ENCODE measurements at regions not wholly inside any gene's neighbourhood (a gene's known extent, or its start where the extent isn't known, plus 50 kb on each side); places are given as distances from the start of the nearest gene placed in this dataset.
A peak's percentile ranks its signal among the peaks of the same experiment; 100 is the strongest.
"Not testable (repeated sequence)": the region's sequence is repeated elsewhere in the genome, so short reads cannot be mapped to it uniquely, and the experiment has no call there.

GRCh38 chr6:85948481-85948880, 305.8 kb upstream of the SYNCRIP start:
- DNase-seq (ENCODE audit: low spot score): no peak

GRCh38 chr6:85945459-85946185, 302.9 kb upstream of the SYNCRIP start:
- DNase-seq (ENCODE audit: low spot score): no peak

GRCh38 chr6:85944776-85945175, 302.1 kb upstream of the SYNCRIP start:
- no peak for DNase-seq (ENCODE audit: low spot score)

GRCh38 chr6:85942844-85943243, 300.2 kb upstream of the SYNCRIP start:
- no peak for DNase-seq (ENCODE audit: low spot score)

GRCh38 chr6:85936916-85937315, 294.2 kb upstream of the SYNCRIP start:
- DNase-seq (ENCODE audit: low spot score): no peak

GRCh38 chr6:85923013-85923430, 280.3 kb upstream of the SYNCRIP start:
- DNase-seq (ENCODE audit: low spot score): peak; percentile 71

- DNase-seq (ENCODE audit: low spot score): no peak
Measured at GRCh38 chr6:85920782-85921181, 278.1 kb upstream of the SYNCRIP start.

GRCh38 chr6:85917522-85917921, 274.8 kb upstream of the SYNCRIP start:
- no peak for DNase-seq (ENCODE audit: low spot score)

- DNase-seq (ENCODE audit: low spot score): no peak
Measured at GRCh38 chr6:85913001-85913400, 270.3 kb upstream of the SYNCRIP start.

GRCh38 chr6:85912582-85912981, 269.9 kb upstream of the SYNCRIP start:
- no peak for DNase-seq (ENCODE audit: low spot score)

- DNase-seq (ENCODE audit: low spot score): no peak
Measured at GRCh38 chr6:85911067-85911466, 268.4 kb upstream of the SYNCRIP start.

GRCh38 chr6:85908120-85908519, 265.4 kb upstream of the SYNCRIP start:
- DNase-seq (ENCODE audit: low spot score): not testable (repeated sequence)

- no peak for DNase-seq (ENCODE audit: low spot score)
Measured at GRCh38 chr6:85892346-85892745, 249.7 kb upstream of the SYNCRIP start.

GRCh38 chr6:85887461-85887860, 244.8 kb upstream of the SYNCRIP start:
- no peak for DNase-seq (ENCODE audit: low spot score)

- no peak for DNase-seq (ENCODE audit: low spot score)
Measured at GRCh38 chr6:85868685-85869084, 226.0 kb upstream of the SYNCRIP start.

GRCh38 chr6:85867595-85867994, 224.9 kb upstream of the SYNCRIP start:
- DNase-seq (ENCODE audit: low spot score): no peak

GRCh38 chr6:85866758-85867401, 224.2 kb upstream of the SYNCRIP start:
- no peak for DNase-seq (ENCODE audit: low spot score)

- DNase-seq (ENCODE audit: low spot score): no peak
Measured at GRCh38 chr6:85866370-85866730, 223.7 kb upstream of the SYNCRIP start.

- peak; percentile 8 for DNase-seq (ENCODE audit: low spot score)
Measured at GRCh38 chr6:85865420-85866369, 223.0 kb upstream of the SYNCRIP start.

GRCh38 chr6:85864453-85865401, 222.0 kb upstream of the SYNCRIP start:
- DNase-seq (ENCODE audit: low spot score): no peak

- no peak for DNase-seq (ENCODE audit: low spot score)
Measured at GRCh38 chr6:85856235-85856634, 213.5 kb upstream of the SYNCRIP start.

Measured in NAMALWA (cell line).